A172 (cell line): ENCODE measurements at regions not wholly inside any gene's neighbourhood (a gene's known extent, or its start where the extent isn't known, plus 50 kb on each side); places are given as distances from the start of the nearest gene placed in this dataset.

Experiments
- DNase-seq: peaks from one replicate; pipeline ENCODE4 v3.0.0-alpha.2; 2015; ENCODE audit warnings: low spot score

DNA sequence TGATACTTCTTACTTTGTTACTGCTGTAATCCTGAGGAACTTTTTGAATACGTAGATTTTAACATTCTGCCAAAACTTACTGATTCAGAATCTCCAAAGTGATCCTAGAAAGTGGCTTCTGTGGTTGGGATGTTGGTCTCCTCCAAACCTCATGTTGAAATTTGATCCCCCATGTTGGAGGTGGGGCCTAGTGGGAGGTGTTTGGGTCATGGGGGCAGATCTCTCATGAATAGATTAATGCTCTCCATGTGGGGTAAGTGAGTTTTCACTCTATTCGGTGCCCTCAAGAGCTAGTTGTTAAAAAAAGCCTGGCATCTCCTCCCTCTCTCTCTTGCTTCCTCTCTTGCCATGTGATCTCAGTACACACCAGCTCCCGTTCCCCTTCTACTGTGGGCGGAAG is 329.9 kb downstream of the HRH4 start:
- DNase-seq = no peak

DNA sequence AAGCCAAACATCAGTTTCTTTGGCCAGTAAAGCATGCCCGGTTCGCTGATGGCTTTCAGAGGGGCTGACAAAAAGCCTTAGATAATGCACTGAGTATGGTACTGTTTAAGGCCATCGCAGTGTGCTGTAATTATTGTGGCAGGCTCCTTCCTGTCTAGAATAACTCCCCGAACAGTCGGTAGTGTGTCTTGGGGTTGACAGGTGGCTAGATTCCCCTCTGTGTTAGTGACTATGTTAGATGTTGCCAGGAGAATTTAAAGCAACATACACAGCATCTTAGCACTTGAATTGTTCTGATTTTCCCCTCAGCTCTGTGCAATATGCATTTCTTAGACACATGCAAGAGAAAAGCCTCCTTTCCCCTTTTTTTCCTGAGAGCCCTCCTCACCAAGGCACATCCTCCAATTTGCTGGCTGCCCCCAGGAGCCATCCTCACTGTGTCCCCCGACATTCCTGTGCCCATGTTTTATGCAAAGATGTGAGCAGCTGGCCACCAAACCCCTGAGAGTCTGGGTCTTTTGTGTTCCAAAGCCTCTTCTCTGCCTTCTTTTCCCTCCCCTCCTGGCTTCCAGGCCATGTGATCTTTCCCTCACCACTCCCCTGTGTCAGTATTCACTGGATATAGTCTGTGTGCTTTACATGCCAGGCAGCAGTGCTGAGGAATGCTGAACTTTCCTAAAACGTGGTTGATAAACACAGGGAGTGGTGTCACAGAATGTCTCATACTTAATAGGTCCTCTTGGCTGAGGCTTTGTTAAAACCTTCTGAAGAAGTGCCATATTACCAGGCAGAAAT is 331.5 kb downstream of the HRH4 start:
- no peak for DNase-seq

DNA sequence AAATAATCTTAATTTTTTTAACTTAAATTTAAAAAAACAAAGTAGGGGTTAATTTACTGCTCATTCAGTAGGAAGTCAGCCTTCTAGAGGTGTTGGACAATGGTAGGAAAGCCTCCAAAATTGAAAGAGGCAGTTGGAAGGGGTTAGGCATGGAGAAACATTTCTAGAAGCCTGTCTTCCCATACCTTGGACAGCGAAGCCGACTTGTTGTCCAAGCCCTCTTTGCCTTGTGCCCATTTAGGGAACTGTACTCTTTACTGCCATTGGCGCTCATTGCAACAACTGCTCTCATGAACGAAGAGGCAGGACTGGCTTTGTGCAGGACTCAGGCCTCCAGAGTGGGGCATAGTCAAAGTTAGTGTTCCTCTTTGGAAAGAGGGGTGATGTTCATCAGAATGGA is 333.3 kb downstream of the HRH4 start:
- DNase-seq = no peak

DNA sequence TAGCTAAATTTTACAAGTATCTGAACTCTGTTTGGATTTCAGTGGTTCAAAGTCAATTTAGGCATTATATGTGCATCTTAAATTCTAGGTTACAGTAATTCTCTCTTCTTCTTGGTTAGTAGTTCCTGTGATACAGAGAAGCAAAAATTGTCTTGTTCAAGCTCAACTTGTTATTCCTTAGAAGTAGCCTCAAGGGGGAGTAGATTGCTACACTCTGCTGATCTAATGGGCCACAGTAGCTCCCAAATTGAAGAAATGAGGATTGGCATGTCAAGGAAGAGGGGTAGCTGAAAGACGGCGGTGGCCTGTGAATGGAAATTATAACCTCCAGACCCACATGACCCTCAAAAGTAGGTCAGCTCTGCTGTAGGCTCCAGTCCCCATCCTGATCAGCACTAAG is 334.7 kb downstream of the HRH4 start:
- no peak for DNase-seq

DNA sequence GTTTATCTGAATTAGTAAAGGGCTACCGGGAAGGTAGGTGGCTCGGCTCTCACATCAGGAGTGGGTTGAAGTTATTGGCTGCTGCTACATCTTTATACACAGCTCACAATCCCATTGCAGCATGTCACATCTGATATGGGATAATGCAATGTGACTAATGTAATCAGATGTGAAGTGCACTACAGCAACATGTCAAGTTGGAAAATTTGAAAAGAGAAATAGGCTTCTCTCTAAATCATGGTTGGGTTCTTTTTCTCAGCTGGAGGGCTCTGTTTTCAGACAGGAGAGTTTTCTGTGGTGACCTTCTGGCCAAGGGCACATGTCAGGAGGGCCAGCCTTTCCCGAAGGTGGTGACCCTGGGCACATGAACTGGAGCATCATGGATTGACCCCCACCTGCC is 337.5 kb downstream of the HRH4 start:
- no peak for DNase-seq

DNA sequence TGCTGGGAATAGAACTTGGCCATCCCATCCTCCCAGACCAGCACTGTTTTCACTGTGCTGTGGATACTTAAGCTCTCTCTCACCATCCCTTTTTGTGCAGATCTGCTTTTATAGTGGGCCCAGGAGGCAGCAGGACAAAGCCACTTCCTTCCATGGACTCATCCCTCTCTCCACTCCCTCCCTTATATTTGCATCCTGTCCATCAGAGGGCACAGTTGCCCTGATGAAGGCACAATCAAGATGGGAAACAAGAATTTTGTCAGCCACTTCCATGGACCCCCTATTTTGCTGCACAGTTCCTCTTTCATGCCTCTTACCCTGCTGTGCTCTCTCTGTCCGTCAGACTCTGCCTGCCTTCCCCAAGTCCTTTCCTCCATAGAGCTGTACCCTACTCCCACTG is 338.7 kb downstream of the HRH4 start:
- DNase-seq = no peak

DNA sequence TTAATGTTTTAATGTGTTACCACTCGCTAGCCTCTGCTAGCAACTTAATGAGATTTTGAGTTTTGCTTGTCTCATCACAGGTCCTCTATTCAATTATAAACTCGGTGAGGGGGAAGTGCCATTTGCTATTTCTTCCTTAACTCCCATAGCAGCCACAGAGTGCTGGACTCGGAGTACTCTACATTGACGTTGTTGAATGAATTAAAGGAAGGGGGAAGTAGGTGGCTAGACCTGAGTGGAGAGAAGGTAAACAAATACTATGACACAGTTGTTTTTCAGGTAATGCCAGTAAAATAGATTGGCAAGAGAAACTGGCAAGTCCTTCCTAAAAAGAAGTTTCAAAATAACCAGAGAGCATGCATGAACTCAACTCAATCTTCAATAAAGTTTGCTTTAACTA is 339.3 kb downstream of the HRH4 start:
- DNase-seq = no peak

DNA sequence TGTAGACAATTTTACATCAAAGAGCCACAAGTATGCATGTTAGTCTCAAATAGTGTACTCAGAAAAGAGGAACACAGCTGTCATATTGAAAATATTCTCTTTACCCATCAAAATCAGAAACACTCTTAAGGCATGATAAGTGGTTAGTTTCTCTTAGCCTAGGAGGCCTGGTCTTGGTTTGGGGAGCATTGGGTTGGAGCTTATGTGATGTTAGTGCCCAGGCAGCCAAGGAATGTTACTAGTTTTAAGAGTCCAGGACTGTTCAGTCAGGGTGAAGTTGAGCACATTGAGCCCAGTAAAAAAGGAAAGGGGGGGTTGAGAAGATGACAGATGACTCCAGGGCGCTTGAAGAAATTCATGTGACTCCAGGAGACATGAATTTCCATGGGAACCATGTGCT is 340.6 kb downstream of the HRH4 start:
- no peak for DNase-seq

DNA sequence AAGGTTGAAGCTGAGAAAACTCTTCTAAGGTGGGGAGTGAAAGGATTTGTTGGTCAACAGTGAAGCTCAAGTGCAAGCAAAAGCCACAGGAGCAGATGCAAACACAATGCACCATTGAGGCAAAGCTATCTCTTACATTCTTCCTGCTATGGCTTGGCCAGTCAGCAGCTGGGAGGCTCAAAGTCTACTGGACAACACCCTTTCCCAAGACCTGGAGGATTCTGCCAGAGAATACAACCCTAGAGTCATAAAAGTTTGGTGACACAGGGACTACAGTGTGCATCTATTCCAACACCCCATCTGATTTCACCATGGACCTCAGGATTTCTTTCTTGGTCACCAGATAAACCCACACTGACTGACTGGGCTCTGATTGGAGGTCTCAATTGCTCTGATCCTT is 342.0 kb downstream of the HRH4 start:
- no peak for DNase-seq

DNA sequence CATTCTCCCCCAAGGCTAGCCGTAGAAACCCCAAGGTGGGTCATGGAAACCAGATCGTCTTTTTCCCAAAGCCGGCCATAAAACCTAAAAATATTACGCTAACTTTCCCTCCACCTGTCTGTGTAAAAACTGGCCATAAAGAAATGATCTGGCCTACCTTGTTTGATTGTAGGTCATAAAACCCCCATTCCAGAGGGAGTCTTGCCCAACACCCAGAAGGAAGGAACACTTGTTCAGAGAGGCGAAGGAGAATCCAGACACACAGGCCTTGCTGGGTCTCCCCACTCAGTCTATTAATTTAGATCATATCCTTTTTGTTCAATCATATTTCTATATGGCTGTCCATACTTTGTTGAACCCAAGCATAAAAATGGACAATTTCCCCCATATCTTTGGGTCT is 344.7 kb downstream of the HRH4 start:
- DNase-seq = no peak

DNA sequence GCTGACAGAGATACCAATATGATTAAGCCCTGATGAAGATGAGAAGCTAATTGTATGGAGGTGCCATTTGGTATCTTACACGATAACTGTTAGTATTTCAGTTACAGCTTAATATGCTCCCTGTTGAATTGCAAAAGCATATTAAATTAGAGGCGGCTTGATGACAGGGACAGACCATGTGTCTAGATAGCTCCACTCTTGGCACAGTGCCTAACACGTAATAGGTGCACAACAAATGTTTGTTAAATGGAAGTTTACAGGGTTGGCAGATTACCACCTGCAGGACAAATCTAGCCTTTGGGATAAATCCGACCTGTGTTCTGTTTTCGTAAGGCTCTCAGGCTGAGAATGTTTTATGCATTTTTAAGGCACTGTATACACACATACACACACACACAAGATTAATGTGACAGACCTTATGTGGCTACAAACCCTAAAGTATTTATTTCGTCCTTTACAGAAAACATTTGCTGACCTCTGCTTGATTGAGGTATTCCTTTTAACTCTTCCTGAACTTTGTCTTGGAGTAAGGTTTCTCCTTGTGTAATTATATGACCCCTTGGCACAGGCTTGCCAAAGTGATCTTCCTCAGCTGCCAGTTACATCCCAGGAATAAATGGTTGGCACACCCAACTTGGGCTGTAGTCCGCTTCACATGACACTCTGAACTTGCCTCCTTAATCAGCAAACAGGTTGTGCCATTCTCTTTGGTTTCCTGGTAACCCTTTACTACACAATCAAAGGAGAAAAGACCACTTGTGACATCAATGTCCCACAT is 348.9 kb downstream of the HRH4 start:
- DNase-seq = no peak

DNA sequence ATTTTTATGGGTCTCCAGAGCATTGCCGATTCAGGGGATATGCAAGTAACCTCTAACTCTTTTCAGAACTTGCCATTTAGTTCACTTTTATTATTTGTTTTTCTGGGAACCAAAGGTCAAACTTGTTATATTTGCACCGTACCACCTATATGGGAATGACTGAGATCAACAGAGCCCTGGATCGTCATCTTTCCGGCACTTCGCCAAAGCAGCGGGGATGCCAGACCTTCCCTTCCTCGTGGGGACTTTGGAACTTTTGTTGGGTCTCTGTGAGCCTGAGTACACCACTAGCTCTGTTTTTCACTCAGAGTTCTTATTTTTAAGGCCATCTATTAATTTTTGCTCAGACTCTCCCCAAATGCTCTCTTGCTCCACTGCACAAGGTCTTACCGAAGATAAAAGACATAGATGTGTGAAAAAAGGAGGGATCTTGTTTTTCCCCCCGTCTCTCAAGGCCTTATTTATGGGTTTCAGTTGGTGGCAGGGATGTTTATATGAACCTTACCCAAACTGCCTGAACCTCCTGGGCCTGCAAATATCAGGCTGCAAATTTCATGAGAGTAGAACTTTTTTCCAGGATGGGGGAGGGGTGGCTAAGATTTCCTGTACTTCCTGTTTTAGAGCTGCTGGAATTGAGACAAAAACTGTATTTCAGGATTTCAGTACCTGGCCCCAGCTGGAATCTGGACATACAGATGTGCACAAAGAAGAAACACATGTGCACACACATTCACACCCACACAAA is 350.3 kb downstream of the HRH4 start:
- DNase-seq = no peak

DNA sequence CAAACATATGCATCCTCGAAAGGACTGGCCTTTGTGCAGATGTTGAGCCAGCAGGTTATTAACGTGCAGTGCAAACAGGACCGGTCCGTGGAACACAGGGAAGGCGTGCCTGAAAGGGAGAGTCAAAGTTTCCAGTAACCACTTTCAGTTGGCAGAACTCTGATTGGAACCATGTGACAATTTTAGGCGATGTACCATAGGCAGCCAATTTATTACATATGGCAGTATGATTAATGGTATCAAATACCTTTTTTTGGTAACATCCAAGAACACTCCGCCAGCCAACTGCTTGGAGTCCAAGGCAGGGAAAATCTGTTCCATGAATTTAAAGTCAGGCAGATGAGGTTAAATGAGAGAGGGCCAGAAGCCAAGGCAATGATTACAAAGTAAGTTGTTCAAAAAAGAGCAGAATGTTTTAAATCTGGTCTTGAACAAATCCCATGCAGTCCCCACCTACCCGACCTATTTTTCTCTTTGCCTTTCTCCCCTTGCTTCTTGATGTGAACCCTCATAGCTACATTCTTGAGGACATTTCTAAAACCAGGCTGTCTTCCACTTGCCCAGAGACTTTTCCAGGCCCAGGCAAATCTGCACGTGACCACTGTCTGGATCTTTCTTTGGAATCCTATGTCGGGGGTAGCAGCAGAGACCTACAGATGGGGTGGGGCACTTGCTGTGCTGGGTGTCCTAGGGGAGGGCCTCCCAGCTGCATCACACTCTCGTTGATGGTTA is 351.7 kb downstream of the HRH4 start:
- no peak for DNase-seq

DNA sequence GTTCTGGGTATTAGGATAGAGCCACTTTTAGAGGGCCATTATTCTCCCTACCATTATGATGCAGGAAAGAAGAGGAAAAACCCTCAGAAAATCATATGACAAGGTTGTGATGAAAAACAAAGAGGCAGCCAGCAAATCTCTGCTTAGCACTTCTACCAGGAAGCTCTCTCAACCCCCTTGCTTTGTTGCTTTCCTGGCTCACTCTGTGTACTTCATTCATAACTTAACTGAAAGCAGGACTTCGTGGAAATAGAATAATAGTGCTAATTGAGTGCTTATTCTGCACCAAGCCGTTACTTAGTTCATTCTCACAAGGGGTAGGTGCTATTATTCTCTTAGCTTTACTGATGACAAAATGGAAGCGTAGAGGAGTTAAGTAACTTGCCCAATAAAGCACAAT is 354.1 kb downstream of the HRH4 start:
- no peak for DNase-seq

DNA sequence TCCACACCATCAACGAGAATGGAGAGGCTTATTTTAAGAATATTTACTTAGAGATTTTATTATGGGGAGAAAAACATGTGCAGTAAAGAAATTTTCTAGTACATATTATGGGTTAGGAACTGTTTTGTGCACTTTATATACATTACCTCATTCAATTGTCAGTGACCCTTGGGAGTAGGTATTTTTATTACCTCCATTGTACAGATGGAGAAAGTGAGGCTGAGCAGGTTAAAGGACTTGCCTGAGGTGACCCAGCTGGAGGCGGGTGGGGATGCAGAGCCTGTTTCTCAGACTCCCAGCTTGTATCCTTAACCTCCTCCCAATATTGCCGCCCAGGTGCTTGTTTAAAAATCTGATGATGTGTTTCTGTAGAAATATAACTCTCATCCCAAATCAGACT is 356.7 kb downstream of the HRH4 start:
- no peak for DNase-seq

DNA sequence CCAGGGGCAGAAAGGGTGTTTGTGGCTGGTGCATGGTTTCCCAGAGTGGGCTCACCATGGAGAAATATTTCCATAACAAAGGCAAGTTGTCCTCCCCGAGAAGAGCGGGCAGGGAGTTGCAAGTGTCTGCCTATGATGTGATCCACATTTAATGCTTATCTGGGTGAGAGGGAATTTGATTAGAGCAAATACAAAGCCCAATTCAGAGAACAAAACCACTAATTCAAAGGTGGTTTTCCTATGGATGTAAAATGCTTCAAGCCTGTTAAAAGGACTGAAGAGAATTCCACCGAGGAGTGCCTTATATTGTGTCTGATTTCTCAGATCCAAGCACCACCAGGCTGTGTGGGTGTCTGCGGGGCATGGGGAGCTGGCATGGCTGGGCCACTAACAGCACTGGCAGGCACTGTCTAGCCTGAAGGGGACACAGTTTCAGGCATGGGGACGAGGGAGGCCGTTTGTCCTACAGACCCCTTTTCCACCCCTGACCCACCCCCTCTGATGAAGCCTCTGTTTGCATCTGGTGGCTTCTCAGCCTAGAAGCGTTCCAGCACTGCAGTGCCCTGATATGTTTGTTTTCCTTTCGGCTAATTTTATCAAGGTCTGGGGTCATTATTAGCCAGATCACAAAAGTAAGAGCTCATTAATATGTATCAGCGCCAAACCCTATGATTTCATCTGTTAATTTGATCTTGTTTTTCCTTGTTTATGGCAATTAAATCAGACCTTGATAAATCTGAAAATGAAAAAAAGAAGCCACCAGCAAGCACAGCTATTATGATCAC is 357.3 kb downstream of the HRH4 start:
- DNase-seq = no peak

DNA sequence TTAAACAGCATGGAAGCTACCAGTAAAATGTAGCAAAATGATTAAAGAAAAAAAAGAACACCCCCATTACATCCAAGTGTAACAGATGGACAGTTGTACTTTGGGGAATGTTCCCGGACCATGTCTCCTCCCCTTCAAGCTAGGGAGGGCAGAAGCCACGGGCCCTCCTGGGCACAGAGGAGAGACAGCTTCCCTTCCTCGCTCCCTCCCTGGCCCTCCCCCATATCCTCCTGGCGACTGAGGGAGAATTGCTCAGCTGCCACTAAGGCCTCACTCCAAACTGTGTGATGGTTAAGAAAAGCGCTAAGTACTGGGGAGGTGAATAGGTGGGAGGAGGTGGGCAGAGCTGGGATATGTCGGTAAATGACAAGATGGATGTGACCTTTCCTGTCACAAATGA is 358.0 kb downstream of the HRH4 start:
- DNase-seq = no peak

DNA sequence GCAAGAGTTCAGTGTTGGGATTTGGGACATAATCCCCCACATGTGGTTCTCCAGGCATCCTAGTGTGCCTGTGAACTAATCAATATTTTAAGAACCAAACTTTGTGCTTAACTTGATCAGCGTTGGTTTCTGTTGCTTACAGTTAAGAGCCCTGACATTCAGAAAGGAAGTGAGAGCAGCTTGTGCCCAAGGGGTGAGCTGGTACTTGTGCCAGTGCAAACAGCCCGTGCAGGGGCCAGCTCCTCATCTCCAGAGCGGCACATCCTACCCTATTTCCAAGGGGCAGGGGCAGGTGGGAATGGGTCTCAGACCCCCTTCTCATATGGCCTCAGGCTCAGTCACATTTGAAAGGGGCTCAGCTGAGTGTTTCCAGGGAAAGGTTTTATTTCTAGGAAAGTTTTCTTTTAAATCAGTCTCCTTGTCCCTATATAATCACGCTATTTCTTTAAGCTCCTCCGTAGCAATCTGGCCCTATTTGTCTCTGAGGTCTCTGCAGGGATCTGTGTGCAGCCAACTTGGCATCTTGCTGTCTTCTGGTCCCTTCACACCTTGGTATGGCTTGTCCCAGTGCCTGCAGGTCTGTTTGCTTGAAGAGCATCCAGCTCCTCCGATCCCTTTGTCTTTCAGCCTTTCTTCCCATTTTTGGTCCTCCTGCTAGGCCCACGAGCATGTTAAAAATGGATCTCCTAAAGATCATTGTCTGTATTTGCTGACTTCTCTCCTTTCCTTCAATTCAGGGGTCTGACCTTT is 358.9 kb downstream of the HRH4 start:
- no peak for DNase-seq

DNA sequence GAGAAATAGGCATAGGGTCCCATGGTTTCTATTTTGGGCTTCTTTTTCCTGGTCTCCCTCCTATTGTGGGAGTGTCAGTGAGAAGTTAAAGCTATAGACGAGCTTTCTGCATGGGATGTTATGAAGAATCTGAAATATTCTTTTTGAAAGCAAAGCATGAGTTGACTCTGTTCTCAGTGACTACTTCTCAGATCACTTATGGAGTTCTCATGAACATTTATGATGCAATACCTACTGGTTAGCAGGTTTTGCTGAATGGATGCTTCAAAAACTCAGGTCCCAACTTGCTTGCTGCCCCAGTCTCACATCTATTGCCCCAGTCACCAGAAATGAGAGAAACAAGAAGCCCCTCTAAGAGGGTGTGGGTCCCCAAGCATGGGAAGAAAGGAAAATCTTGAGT is 365.0 kb downstream of the HRH4 start:
- no peak for DNase-seq

DNA sequence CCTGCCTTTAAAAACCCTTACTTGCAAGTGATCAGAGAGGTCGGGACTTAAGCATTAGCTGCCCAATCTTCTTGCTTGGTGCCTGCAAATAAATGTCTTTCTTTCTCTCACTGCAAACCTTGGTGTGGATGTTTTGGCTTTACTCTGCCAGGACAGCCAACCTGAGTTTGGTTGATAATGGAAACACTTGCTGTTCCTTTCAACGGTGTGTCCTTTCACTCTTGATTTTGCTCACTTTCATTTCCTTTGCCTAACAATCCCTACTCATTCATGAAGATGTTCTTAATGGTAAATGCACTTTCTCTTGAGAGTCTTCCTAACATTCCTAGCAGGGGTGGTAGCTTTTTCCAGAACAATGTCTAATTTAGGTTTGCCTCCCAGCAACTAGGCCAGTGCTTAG is 366.2 kb downstream of the HRH4 start:
- DNase-seq = no peak

DNA sequence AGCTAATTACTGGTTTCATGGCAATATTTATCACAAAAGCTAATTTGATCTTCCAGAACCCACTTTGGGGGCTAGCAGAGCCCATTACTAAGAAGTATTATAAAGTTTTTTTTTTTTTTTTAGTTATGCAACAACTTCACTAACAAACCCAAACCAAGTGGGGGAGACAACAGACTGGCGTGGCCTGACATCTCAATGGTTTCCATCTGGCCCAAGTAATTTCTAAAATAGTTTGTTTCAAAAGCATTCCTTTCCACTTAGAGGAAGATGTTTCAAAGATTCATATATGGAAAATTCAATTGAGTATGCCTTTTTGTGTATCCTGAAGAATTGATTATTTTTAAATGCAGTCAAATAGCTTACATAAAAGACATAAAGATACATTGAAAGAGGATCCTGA is 367.1 kb downstream of the HRH4 start:
- DNase-seq = no peak
